NT2/D1 (cell line): ENCODE measurements at regions not wholly inside any gene's neighbourhood (a gene's known extent, or its start where the extent isn't known, plus 50 kb on each side); places are given as distances from the start of the nearest gene placed in this dataset.

ENCODE experiments used
- SUZ12 ChIP-seq: IDR thresholded peaks from 2 replicates; pipeline ENCODE4 v1.6.1; 2011; ENCODE audit not compliant: insufficient read length, insufficient read depth; ENCODE audit errors: extremely low read depth
- YY1 ChIP-seq: IDR thresholded peaks from 2 replicates; pipeline ENCODE4 v1.6.1; 2011; ENCODE audit not compliant: insufficient read length, insufficient read depth
- ZNF274 ChIP-seq: IDR thresholded peaks from 2 replicates; pipeline ENCODE4 v1.6.1; 2011; ENCODE audit warnings: mild to moderate bottlenecking, low read depth, low read length

DNA sequence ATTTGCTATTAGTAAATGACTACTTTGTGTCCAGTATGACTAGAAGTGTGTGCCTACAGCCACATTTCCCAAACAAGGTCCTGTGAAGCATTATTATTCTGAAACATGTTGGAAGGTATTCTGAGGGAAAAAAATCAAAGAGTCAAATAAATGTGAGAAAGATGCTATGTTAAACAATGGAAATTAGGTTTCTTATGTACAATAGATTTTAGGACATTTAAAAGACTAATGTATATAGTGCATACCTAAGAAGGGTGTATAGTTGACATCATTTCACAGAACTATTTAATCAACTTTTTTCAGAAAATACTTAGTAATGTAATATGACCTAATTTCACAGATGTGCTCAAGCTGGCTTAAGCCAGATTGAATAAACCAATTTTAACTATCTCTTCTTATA, 582.5 kb downstream of the USP25 start:
- TF ChIP-seq ZNF274 (no peak), SUZ12 (no peak), YY1 (no peak)
